HepG2 (cell line): ENCODE measurements at regions not wholly inside any gene's neighbourhood (a gene's known extent, or its start where the extent isn't known, plus 50 kb on each side); places are given as distances from the start of the nearest gene placed in this dataset.

ENCODE experiments used
- CEBPG ChIP-seq: IDR thresholded peaks from 2 replicates; pipeline ENCODE4 v1.6.1; 2016
- SIN3B ChIP-seq: fragments of 150-350 bp; IDR thresholded peaks from 2 replicates; pipeline ENCODE4 v1.6.1; 2014; ENCODE audit warnings: low read length
- ZFP90 ChIP-seq: sonication (generic); formaldehyde crosslinking; IDR thresholded peaks from 2 replicates; pipeline ENCODE4 v1.8.0; 2022; ENCODE audit warnings: missing genetic modification reagents, mild to moderate bottlenecking, inconsistent platforms, borderline replicate concordance
- TF ChIP-seq, protein P1 (sequence below): sonication (generic); formaldehyde crosslinking; IDR thresholded peaks from 2 replicates; pipeline ENCODE4 v1.5.0; 2020; ENCODE audit warnings: mild to moderate bottlenecking, missing genetic modification reagents, moderate library complexity

DNA sequence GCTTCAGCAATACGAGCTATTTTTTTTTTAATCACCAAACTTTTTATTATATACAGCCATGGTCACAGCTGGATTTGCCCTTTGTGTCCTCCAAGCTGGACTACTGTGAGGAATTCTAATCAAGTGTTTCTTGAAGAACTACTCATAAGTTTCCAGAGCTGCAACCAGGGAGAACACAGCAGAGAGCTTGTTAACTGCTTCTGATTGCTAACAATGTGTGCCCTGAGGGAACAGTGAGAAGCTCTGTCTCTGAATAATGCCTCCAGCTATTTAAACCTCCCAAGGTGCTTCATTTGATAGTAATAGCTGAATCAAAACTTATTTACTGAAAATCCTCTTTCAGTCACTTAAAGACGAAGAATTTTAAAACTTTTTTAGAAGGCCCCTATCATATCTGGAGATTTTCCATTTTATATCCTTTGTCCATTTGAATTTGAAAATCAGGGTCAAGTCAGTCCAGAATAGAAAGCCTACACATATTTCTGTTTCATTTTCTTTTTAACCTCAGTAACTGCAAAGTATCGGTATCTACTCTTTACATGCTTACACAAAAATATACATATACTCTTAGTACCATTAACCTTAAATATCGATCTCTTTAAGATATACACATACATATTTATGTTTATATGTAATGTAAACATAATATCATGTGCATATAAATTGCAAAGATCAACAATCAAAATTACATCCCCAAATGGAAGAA is 1024.2 kb downstream of the GRM8 start:
- TF ChIP-seq CEBPG (no peak), SIN3B (no peak), ZFP90 (no peak)
- TF ChIP-seq, protein P1, sequence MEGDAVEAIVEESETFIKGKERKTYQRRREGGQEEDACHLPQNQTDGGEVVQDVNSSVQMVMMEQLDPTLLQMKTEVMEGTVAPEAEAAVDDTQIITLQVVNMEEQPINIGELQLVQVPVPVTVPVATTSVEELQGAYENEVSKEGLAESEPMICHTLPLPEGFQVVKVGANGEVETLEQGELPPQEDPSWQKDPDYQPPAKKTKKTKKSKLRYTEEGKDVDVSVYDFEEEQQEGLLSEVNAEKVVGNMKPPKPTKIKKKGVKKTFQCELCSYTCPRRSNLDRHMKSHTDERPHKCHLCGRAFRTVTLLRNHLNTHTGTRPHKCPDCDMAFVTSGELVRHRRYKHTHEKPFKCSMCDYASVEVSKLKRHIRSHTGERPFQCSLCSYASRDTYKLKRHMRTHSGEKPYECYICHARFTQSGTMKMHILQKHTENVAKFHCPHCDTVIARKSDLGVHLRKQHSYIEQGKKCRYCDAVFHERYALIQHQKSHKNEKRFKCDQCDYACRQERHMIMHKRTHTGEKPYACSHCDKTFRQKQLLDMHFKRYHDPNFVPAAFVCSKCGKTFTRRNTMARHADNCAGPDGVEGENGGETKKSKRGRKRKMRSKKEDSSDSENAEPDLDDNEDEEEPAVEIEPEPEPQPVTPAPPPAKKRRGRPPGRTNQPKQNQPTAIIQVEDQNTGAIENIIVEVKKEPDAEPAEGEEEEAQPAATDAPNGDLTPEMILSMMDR (CRISPR knock-in tag) = no peak
